ENCODE measurements at regions not wholly inside any gene's neighbourhood (a gene's known extent, or its start where the extent isn't known, plus 50 kb on each side); places are given as distances from the start of the nearest gene placed in this dataset.

- no peak for DNase-seq
Measured at GRCh38 chr15:29945943-29946596, 123.8 kb upstream of the TJP1 start.

GRCh38 chr15:29944925-29945324 is 122.7 kb upstream of the TJP1 start:
- no peak for DNase-seq

- no peak for DNase-seq
Measured at GRCh38 chr15:29942548-29942947, 120.3 kb upstream of the TJP1 start.

- no peak for DNase-seq
Measured at GRCh38 chr15:29942143-29942542, 119.9 kb upstream of the TJP1 start.

- no peak for DNase-seq
Measured at GRCh38 chr15:29939404-29939803, 117.1 kb upstream of the TJP1 start.

- DNase-seq: no peak
Measured at GRCh38 chr15:29938361-29939335, 116.4 kb upstream of the TJP1 start.

GRCh38 chr15:29937956-29938355 is 115.7 kb upstream of the TJP1 start:
- no peak for DNase-seq

GRCh38 chr15:29936353-29937049 is 114.2 kb upstream of the TJP1 start:
- no peak for DNase-seq

GRCh38 chr15:29935296-29936004 is 113.2 kb upstream of the TJP1 start:
- DNase-seq: no peak

- no peak for DNase-seq
Measured at GRCh38 chr15:29934251-29934650, 112.0 kb upstream of the TJP1 start.

GRCh38 chr15:29933042-29933803 is 111.0 kb upstream of the TJP1 start:
- no peak for DNase-seq

GRCh38 chr15:29926083-29926388 is 103.8 kb upstream of the TJP1 start:
- no peak for DNase-seq

GRCh38 chr15:29925227-29926082 is 103.2 kb upstream of the TJP1 start:
- peak; percentile 3 for DNase-seq

- DNase-seq: no peak
Measured at GRCh38 chr15:29924750-29925149, 102.5 kb upstream of the TJP1 start.

- DNase-seq: no peak
Measured at GRCh38 chr15:29922191-29922590, 99.9 kb upstream of the TJP1 start.

GRCh38 chr15:29921130-29921601 is 98.9 kb upstream of the TJP1 start:
- no peak for DNase-seq

GRCh38 chr15:29920515-29920914 is 98.2 kb upstream of the TJP1 start:
- DNase-seq: no peak

- no peak for DNase-seq
Measured at GRCh38 chr15:29919380-29919881, 97.2 kb upstream of the TJP1 start.

GRCh38 chr15:29917600-29918597 is 95.6 kb upstream of the TJP1 start:
- no peak for DNase-seq

GRCh38 chr15:29914511-29914926 is 92.3 kb upstream of the TJP1 start:
- DNase-seq: no peak
